ENCODE measurements at regions not wholly inside any gene's neighbourhood (a gene's known extent, or its start where the extent isn't known, plus 50 kb on each side); places are given as distances from the start of the nearest gene placed in this dataset.

DNA sequence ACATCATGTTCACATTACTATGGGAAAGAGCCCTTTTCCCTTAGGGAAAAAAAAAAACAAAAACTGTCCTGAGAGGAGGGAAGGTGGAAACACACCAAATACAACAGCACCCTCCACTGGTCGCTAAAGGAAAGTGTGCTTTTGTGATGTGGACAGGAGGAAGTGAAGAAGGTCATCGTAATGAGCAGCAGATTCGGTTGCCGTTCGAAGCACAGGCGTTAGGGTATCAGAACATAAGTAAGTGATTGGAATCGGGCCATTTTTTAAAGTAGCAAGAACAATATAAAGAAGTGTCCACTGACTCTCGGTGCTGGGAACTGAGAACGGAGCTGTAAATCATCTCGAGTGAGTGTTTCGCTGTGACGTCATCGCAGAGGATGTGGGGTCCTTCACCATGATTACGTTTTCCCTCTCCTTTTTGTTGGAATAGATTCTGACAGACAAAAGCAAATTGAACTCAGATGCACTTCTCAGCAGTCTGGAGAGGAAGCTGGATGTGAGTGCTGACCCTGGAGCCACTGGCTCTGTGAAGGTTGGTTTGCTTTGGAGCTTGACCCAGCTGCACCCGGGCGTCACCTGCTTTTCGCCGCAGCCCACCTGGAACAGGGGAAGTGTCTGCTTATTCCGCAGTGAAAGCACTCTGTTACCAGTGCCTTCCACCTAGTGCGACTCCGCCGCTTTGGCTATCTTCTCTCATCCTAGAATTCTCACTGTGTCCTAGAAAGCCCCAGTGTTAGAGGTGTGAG is 203.6 kb upstream of the GMDS start:
- TF ChIP-seq, protein P1, sequence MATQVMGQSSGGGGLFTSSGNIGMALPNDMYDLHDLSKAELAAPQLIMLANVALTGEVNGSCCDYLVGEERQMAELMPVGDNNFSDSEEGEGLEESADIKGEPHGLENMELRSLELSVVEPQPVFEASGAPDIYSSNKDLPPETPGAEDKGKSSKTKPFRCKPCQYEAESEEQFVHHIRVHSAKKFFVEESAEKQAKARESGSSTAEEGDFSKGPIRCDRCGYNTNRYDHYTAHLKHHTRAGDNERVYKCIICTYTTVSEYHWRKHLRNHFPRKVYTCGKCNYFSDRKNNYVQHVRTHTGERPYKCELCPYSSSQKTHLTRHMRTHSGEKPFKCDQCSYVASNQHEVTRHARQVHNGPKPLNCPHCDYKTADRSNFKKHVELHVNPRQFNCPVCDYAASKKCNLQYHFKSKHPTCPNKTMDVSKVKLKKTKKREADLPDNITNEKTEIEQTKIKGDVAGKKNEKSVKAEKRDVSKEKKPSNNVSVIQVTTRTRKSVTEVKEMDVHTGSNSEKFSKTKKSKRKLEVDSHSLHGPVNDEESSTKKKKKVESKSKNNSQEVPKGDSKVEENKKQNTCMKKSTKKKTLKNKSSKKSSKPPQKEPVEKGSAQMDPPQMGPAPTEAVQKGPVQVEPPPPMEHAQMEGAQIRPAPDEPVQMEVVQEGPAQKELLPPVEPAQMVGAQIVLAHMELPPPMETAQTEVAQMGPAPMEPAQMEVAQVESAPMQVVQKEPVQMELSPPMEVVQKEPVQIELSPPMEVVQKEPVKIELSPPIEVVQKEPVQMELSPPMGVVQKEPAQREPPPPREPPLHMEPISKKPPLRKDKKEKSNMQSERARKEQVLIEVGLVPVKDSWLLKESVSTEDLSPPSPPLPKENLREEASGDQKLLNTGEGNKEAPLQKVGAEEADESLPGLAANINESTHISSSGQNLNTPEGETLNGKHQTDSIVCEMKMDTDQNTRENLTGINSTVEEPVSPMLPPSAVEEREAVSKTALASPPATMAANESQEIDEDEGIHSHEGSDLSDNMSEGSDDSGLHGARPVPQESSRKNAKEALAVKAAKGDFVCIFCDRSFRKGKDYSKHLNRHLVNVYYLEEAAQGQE (IDR thresholded peaks at IDR 0.05; ENCODE audit: low read depth): no peak
- TF ChIP-seq, protein P2, sequence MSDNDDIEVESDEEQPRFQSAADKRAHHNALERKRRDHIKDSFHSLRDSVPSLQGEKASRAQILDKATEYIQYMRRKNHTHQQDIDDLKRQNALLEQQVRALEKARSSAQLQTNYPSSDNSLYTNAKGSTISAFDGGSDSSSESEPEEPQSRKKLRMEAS (IDR thresholded peaks at IDR 0.05): peak; percentile 49
